HepG2 (cell line): ENCODE measurements at regions not wholly inside any gene's neighbourhood (a gene's known extent, or its start where the extent isn't known, plus 50 kb on each side); places are given as distances from the start of the nearest gene placed in this dataset.

ENCODE experiments used
- ATAC-seq: fragments of 200-7000 bp; cut with Tn5 transposase; 3 replicates; pipeline ENCODE4 v1.9.1; 2020; ENCODE audit warnings: mild to moderate bottlenecking, moderate library complexity
- BruUV-seq: library from RNA; stranded (reverse); fragments of 400-500 nt; replicated peaks from 2 replicates; lab custom pipeline; 2021; lab: Mats Ljungman, UMichigan
- CTCF ChIA-PET: fragments of 300-600 bp; formaldehyde crosslinking; extraction: SDS; loops from one replicate; lab custom pipeline; 2021; ENCODE audit warnings: low total read pairs, inconsistent platforms, low intra/inter-chr PET ratio; lab: Yijun Ruan, JAX
- POLR2A ChIA-PET: fragments of 350-600 bp; sonication (Branson Sonifier 250); formaldehyde crosslinking; loops from one replicate; lab custom pipeline; 2020; ENCODE audit warnings: antibody characterized with exemption, inconsistent platforms; lab: Yijun Ruan, JAX
- DNase-seq: peaks from one replicate; pipeline ENCODE4 v3.0.0-alpha.2; 2015; ENCODE audit warnings: low spot score
- FAIRE-seq: peaks from 3 replicates; lab custom pipeline; 2011; peaks lifted over from hg19 to GRCh38; lab: Jason Lieb, UNC
- H2AFZ ChIP-seq: one replicate; pipeline ENCODE4 v1.6.1; 2011; ENCODE audit warnings: low read length, inconsistent platforms
- H3K27ac ChIP-seq: fragments of 300-600 bp; 3 replicates; pipeline ENCODE4 v1.8.0; 2011; ENCODE audit warnings: mixed run types, mild to moderate bottlenecking, mixed read lengths, low read length, inconsistent platforms; ENCODE audit not compliant: insufficient read depth; ENCODE audit errors: extremely low read length
- H3K27me3 ChIP-seq, 2 experiments: fragments of 200-600 bp in 1 of 2; 2 replicates in 1 of 2; 3 replicates in 1 of 2; pipeline versions ENCODE4 v1.6.0 to v1.8.0; 2011; ENCODE audit warnings: low read length in 2 of 2, mild to moderate bottlenecking in 2 of 2, moderate library complexity in 2 of 2, inconsistent platforms in 1 of 2; ENCODE audit not compliant: insufficient read depth in 2 of 2, control insufficient read depth in 1 of 2
- H3K36me3 ChIP-seq, 2 experiments: fragments of 200-600 bp in 1 of 2; replicated peaks in 1 of 2; 2 replicates in 1 of 2; 3 replicates in 1 of 2; pipeline versions ENCODE4 v1.5.1 to v1.8.0; 2011; ENCODE audit warnings: low read length in 2 of 2, inconsistent platforms in 1 of 2; ENCODE audit not compliant: insufficient read depth in 2 of 2, control insufficient read depth in 1 of 2
- H3K4me1 ChIP-seq: 2 replicates; pipeline ENCODE4 v1.5.1; 2012; ENCODE audit warnings: low read length, inconsistent platforms; ENCODE audit not compliant: insufficient read depth
- H3K4me2 ChIP-seq: 2 replicates; pipeline ENCODE4 v1.6.0; 2011; ENCODE audit warnings: low read depth, low read length, inconsistent platforms
- H3K4me3 ChIP-seq, 3 experiments: fragments of 200-600 bp in 1 of 3; sonication (generic), shearing (Covaris generic) in 1 of 3; replicated peaks in 1 of 3; 2 replicates each; pipeline ENCODE4 v1.5.1; 2011 to 2016; ENCODE audit warnings: low read length in 3 of 3, inconsistent platforms in 2 of 3, low read depth in 2 of 3, mild to moderate bottlenecking in 2 of 3, control low read depth in 1 of 3, mixed read lengths in 1 of 3; ENCODE audit not compliant: insufficient read depth in 1 of 3
- H3K79me2 ChIP-seq: one replicate; pipeline ENCODE4 v1.6.1; 2011; ENCODE audit warnings: low read length, inconsistent platforms; ENCODE audit not compliant: insufficient read depth
- H3K9ac ChIP-seq: 2 replicates; pipeline ENCODE4 v1.6.0; 2011; ENCODE audit warnings: mild to moderate bottlenecking, low read depth, low read length, inconsistent platforms; ENCODE audit not compliant: insufficient read depth
- H3K9me3 ChIP-seq: 2 replicates; pipeline ENCODE4 v1.5.1; 2012; ENCODE audit warnings: mild to moderate bottlenecking, low read length
- H4K20me1 ChIP-seq: 2 replicates; pipeline ENCODE4 v1.6.0; 2011; ENCODE audit warnings: inconsistent platforms, mild to moderate bottlenecking, low read length, moderate library complexity; ENCODE audit not compliant: insufficient read depth
- ARHGAP35 ChIP-seq: sonication (generic); formaldehyde crosslinking; IDR thresholded peaks from 2 replicates; pipeline ENCODE4 v1.9.0; 2022; ENCODE audit warnings: mild to moderate bottlenecking, inconsistent platforms, moderate library complexity, missing genetic modification reagents, borderline replicate concordance
- ATF4 ChIP-seq, 2 experiments: fragments of 450-650 bp in 1 of 2; sonication (generic) in 1 of 2; formaldehyde crosslinking; IDR thresholded peaks; 2 replicates each; pipeline versions ENCODE4 v1.5.0 to v1.8.0; 2020 to 2022; ENCODE audit warnings: mild to moderate bottlenecking in 1 of 2, missing genetic modification reagents in 1 of 2
- BRCA1 ChIP-seq: sonication (generic); formaldehyde crosslinking; IDR thresholded peaks from 2 replicates; pipeline ENCODE4 v1.4.0; 2020; ENCODE audit warnings: missing genetic modification reagents
- CBX5 ChIP-seq: sonication (generic); formaldehyde crosslinking; IDR thresholded peaks from 2 replicates; pipeline ENCODE4 v1.4.0; 2020; ENCODE audit warnings: missing genetic modification reagents, borderline replicate concordance
- DMAP1 ChIP-seq: IDR thresholded peaks from 2 replicates; pipeline ENCODE4 v1.6.1; 2016
- ETV6 ChIP-seq: sonication (generic); formaldehyde crosslinking; conservative IDR thresholded peaks from 2 replicates; pipeline ENCODE4 v1.4.0; 2020; ENCODE audit warnings: missing genetic modification reagents
- FOXP1 ChIP-seq, 2 experiments: fragments of 450-650 bp in 1 of 2; IDR thresholded peaks; 2 replicates each; pipeline ENCODE4 v1.6.1; 2017 to 2018; ENCODE audit warnings: antibody characterized with exemption in 1 of 2
- GPN1 ChIP-seq: sonication (generic); formaldehyde crosslinking; IDR thresholded peaks from 2 replicates; pipeline ENCODE4 v1.5.1; 2020; ENCODE audit warnings: missing genetic modification reagents, borderline replicate concordance
- MBD4 ChIP-seq: IDR thresholded peaks from 2 replicates; pipeline ENCODE4 v1.6.1; 2012; ENCODE audit warnings: low read length, inconsistent platforms, borderline replicate concordance
- NR1H2 ChIP-seq: sonication (generic); formaldehyde crosslinking; IDR thresholded peaks from 2 replicates; pipeline ENCODE4 v1.8.1; 2022; ENCODE audit warnings: low read depth, missing genetic modification reagents, borderline replicate concordance
- NR2F1 ChIP-seq, 2 experiments: fragments of 450-650 bp in 1 of 2; formaldehyde crosslinking in 1 of 2; IDR thresholded peaks; 2 replicates each; pipeline versions ENCODE4 v1.5.0 to v1.6.1; 2016 to 2020; ENCODE audit warnings: mild to moderate bottlenecking in 1 of 2, missing compliant biosample characterization in 1 of 2, missing genetic modification reagents in 1 of 2, moderate library complexity in 1 of 2
- RBM39 ChIP-seq: fragments of 200-400 bp; formaldehyde crosslinking; IDR thresholded peaks from one replicate; pipeline ENCODE4 v1.6.1; 2018; ENCODE audit warnings: antibody characterized with exemption, mild to moderate bottlenecking, low read depth, low read length; ENCODE audit not compliant: poor library complexity, severe bottlenecking
- RNF2 ChIP-seq: fragments of 450-650 bp; conservative IDR thresholded peaks from 2 replicates; pipeline ENCODE4 v1.6.1; 2016; ENCODE audit warnings: low read depth
- ZFP90 ChIP-seq: sonication (generic); formaldehyde crosslinking; IDR thresholded peaks from 2 replicates; pipeline ENCODE4 v1.8.0; 2022; ENCODE audit warnings: missing genetic modification reagents, mild to moderate bottlenecking, inconsistent platforms, borderline replicate concordance
- ZNF234 ChIP-seq: sonication (generic); formaldehyde crosslinking; conservative IDR thresholded peaks from 2 replicates; pipeline ENCODE4 v1.5.1; 2020; ENCODE audit warnings: mild to moderate bottlenecking, missing genetic modification reagents
- ZNF292 ChIP-seq: sonication (generic); formaldehyde crosslinking; IDR thresholded peaks from 2 replicates; pipeline ENCODE4 v1.8.1; 2022; ENCODE audit warnings: mild to moderate bottlenecking, low read depth, missing genetic modification reagents, borderline replicate concordance
- ZNF768 ChIP-seq: sonication (generic); formaldehyde crosslinking; IDR thresholded peaks from 2 replicates; pipeline ENCODE4 v1.4.0; 2020; ENCODE audit warnings: missing genetic modification reagents
- ZSCAN29 ChIP-seq: sonication (generic); formaldehyde crosslinking; conservative IDR thresholded peaks from 2 replicates; pipeline ENCODE4 v1.4.0; 2020; ENCODE audit warnings: mild to moderate bottlenecking, missing genetic modification reagents
- WGBS: methylation state at CpG from one replicate; pipeline ENCODE4 v1.1.6; 2017; ENCODE audit warnings: low lambda C conversion rate; 5-methylcytosine and 5-hydroxymethylcytosine counted together
- in situ Hi-C: cut with HindIII; loops from 2 replicates; pipeline ENCODE4 v1.10.0; 2017; ENCODE audit warnings: low pct_unique_long_range_greater_than_20kb; ENCODE audit not compliant: extremely low pct_ligation_motif_present
- intact Hi-C: fragments of 100-400 bp; cut with micrococcal nuclease; formaldehyde crosslinking; loops from one replicate; pipeline ENCODE4 v1.10.0; 2022; ENCODE audit not compliant: unreplicated experiment
- TF ChIP-seq, protein P1 (sequence below): sonication (generic); formaldehyde crosslinking; IDR thresholded peaks from 2 replicates; pipeline ENCODE4 v1.4.0; 2020; ENCODE audit warnings: mild to moderate bottlenecking, missing genetic modification reagents, borderline replicate concordance

DNA sequence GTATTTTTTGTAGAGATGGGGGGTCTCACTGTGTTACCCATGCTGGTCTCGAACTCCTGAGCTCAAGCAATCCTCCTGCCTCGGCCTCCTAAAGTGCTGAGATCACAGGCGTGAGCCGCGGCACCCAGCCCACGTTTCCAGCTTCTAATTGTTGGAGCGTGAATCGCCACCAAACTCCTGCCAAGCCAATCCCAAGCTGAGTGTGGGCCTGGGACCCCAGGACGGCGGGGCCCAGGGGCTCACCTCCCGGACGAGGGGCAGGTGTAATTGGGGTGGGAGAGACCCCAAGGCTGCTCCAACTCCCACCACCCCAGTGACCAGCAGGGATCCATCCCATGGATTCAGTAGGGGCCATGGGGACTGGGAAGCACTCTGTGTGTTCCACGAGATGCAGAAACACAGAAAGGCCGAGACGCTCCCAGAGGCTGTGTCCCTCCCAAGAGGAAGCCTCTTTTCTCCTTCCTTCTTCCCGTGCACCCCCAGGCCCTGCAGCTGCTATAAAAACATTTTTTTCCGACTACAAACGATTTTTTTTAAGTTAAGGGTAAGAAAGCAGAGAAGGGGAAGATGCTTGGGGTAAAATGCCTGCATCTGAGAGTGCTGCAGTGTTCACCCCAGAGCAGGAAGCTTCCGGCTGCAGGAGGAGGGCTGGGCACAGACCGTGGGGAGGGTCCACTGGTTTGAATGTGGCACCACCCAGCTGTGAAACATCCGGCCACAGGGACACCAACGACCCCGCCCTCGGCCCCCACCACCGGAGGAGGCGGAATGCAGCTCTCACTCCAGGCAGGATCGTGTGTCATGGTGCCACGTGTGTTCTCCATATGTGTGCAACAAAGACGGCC, 76.5 kb downstream of the MICALL2 start:
- no TSS peak for BruUV-seq
- Histone ChIP-seq H3K36me3 (no peaks in the 10 kb centered on the region), H3K4me1 (no peaks in the 10 kb centered on the region), H4K20me1 (no peaks in the 10 kb centered on the region), H3K27ac (no peak overlapping the region), H3K4me3 (no peak overlapping the region), H2AFZ (no peak overlapping the region), H3K79me2 (no peaks in the 10 kb centered on the region), H3K9ac (no peak overlapping the region), H3K27me3 (peaks cover 21 to 53% of the 10 kb centered on the region in 2 experiments; a peak in 4 of 5 replicates), H3K9me3 (no peaks in the 10 kb centered on the region), H3K4me2 (no peak overlapping the region)
- ChIA-PET CTCF (no interaction called here), POLR2A (no interaction called here)
- ATAC-seq, result no peak
- intact Hi-C loops (no loop called here), in situ Hi-C loops (no loop called here)
- FAIRE-seq, result no peak
- no peak for TF ChIP-seq ETV6 (CRISPR knock-in tag)
- no peak for TF ChIP-seq NR1H2
- TF ChIP-seq BRCA1, result no peak
- no peak for TF ChIP-seq MBD4
- TF ChIP-seq RBM39, result no peak
- TF ChIP-seq FOXP1 (IDR thresholded peaks at IDR 0.05), result no peak
- no peak for TF ChIP-seq FOXP1 (CRISPR knock-in tag; IDR thresholded peaks at IDR 0.05)
- TF ChIP-seq ZNF234, result no peak
- TF ChIP-seq DMAP1 (CRISPR knock-in tag), result no peak
- no peak for TF ChIP-seq ATF4 (CRISPR knock-in tag; IDR thresholded peaks at IDR 0.05)
- TF ChIP-seq ZFP90 (CRISPR knock-in tag), result no peak
- no peak for TF ChIP-seq ZNF768
- no peak for TF ChIP-seq ZNF292
- TF ChIP-seq, protein P1, sequence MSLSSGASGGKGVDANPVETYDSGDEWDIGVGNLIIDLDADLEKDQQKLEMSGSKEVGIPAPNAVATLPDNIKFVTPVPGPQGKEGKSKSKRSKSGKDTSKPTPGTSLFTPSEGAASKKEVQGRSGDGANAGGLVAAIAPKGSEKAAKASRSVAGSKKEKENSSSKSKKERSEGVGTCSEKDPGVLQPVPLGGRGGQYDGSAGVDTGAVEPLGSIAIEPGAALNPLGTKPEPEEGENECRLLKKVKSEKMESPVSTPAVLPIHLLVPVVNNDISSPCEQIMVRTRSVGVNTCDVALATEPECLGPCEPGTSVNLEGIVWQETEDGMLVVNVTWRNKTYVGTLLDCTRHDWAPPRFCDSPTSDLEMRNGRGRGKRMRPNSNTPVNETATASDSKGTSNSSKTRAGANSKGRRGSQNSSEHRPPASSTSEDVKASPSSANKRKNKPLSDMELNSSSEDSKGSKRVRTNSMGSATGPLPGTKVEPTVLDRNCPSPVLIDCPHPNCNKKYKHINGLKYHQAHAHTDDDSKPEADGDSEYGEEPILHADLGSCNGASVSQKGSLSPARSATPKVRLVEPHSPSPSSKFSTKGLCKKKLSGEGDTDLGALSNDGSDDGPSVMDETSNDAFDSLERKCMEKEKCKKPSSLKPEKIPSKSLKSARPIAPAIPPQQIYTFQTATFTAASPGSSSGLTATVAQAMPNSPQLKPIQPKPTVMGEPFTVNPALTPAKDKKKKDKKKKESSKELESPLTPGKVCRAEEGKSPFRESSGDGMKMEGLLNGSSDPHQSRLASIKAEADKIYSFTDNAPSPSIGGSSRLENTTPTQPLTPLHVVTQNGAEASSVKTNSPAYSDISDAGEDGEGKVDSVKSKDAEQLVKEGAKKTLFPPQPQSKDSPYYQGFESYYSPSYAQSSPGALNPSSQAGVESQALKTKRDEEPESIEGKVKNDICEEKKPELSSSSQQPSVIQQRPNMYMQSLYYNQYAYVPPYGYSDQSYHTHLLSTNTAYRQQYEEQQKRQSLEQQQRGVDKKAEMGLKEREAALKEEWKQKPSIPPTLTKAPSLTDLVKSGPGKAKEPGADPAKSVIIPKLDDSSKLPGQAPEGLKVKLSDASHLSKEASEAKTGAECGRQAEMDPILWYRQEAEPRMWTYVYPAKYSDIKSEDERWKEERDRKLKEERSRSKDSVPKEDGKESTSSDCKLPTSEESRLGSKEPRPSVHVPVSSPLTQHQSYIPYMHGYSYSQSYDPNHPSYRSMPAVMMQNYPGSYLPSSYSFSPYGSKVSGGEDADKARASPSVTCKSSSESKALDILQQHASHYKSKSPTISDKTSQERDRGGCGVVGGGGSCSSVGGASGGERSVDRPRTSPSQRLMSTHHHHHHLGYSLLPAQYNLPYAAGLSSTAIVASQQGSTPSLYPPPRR (CRISPR knock-in tag), result no peak
- TF ChIP-seq CBX5 (CRISPR knock-in tag), result no peak
- no peak for TF ChIP-seq GPN1
- no peak for TF ChIP-seq RNF2
- no peak for TF ChIP-seq NR2F1 (CRISPR knock-in tag; IDR thresholded peaks at IDR 0.05)
- TF ChIP-seq ARHGAP35 (CRISPR knock-in tag), result no peak
- TF ChIP-seq ZSCAN29 (CRISPR knock-in tag), result no peak
- 16% methylated on average over 21 of the region's 29 CpGs for WGBS
- no peak for DNase-seq
